Loucy (cell line): ENCODE measurements at regions not wholly inside any gene's neighbourhood (a gene's known extent, or its start where the extent isn't known, plus 50 kb on each side); places are given as distances from the start of the nearest gene placed in this dataset.

Experiments used
- H2AFZ ChIP-seq: fragments of 200-600 bp; sonication (generic); 2 replicates; pipeline ENCODE4 v1.6.0; 2016; ENCODE audit warnings: antibody characterized with exemption, mild to moderate bottlenecking, low read length, moderate library complexity
- H3F3A ChIP-seq: fragments of 200-600 bp; 2 replicates; pipeline ENCODE4 v1.6.0; 2016; ENCODE audit warnings: antibody characterized with exemption, low read depth, mild to moderate bottlenecking
- H3K27me3 ChIP-seq: fragments of 200-600 bp; sonication (generic); 2 replicates; pipeline ENCODE4 v1.6.1; 2014; ENCODE audit warnings: low read length, mild to moderate bottlenecking; ENCODE audit not compliant: insufficient read depth, poor library complexity, severe bottlenecking
- H3K36me3 ChIP-seq: fragments of 200-600 bp; sonication (generic); 2 replicates; pipeline ENCODE4 v1.6.1; 2016; ENCODE audit warnings: low read length; ENCODE audit not compliant: insufficient read depth
- H3K4me1 ChIP-seq: fragments of 200-600 bp; sonication (generic); 2 replicates; pipeline ENCODE4 v1.5.1; 2014; ENCODE audit warnings: low read length, mild to moderate bottlenecking; ENCODE audit not compliant: insufficient read depth, poor library complexity, severe bottlenecking
- H3K4me2 ChIP-seq: fragments of 200-600 bp; sonication (generic); 2 replicates; pipeline ENCODE4 v1.6.0; 2014; ENCODE audit warnings: antibody characterized with exemption, low read length, low read depth, mild to moderate bottlenecking; ENCODE audit not compliant: poor library complexity, severe bottlenecking
- H3K4me3 ChIP-seq: fragments of 200-600 bp; sonication (generic); 2 replicates; pipeline ENCODE4 v1.5.1; 2014; ENCODE audit warnings: low read length, mild to moderate bottlenecking, mixed read lengths; ENCODE audit not compliant: poor library complexity, severe bottlenecking
- H3K79me2 ChIP-seq: fragments of 200-600 bp; sonication (generic); 2 replicates; pipeline ENCODE4 v1.6.1; 2014; ENCODE audit warnings: low read length; ENCODE audit not compliant: insufficient read depth
- H3K9ac ChIP-seq: fragments of 200-600 bp; sonication (generic); 2 replicates; pipeline ENCODE4 v1.6.0; 2014; ENCODE audit warnings: mild to moderate bottlenecking, low read depth, low read length, moderate library complexity; ENCODE audit not compliant: poor library complexity, severe bottlenecking
- H3K9me2 ChIP-seq: fragments of 200-600 bp; sonication (generic); replicated peaks from 2 replicates; pipeline ENCODE4 v1.6.1; 2016; ENCODE audit warnings: low read depth, low read length, mixed read lengths
- H3K9me3 ChIP-seq: fragments of 200-600 bp; sonication (generic); 2 replicates; pipeline ENCODE4 v1.6.1; 2014; ENCODE audit warnings: mild to moderate bottlenecking, antibody characterized with exemption, low read length, low read depth; ENCODE audit not compliant: insufficient read depth
- H4K20me1 ChIP-seq: fragments of 200-600 bp; sonication (generic); 2 replicates; pipeline ENCODE4 v1.6.0; 2014; ENCODE audit warnings: antibody characterized with exemption, low read length, mild to moderate bottlenecking; ENCODE audit not compliant: insufficient read depth, poor library complexity, severe bottlenecking
- EZH2phosphoT487 ChIP-seq: fragments of 200-600 bp; IDR thresholded peaks from 2 replicates; pipeline ENCODE4 v1.6.1; 2018; ENCODE audit warnings: antibody characterized with exemption, mild to moderate bottlenecking, moderate library complexity, borderline replicate concordance
- TF ChIP-seq, protein P1 (sequence below): fragments of 200-600 bp; sonication (generic); conservative IDR thresholded peaks from 2 replicates; pipeline ENCODE4 v1.5.1; 2014; ENCODE audit warnings: mild to moderate bottlenecking, antibody characterized with exemption, low read length

DNA sequence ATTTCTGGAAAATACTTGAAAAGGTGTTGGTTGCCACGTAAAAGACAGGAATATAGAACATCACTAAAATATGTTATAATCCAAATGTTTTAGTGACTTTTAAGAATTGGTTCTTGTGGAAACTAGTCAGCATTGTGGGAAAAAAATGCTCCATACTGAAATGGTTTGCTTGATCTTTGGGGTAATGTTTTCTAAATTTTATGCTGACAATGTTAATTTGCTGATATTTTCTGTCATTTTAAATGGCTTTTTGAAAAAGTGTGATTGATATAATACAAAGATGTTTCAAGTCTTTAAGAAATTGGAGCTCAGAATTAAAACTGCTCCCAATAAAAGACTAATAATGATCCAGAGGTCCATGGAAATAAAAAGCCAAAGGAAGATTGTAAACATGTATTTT, 610.9 kb downstream of the ADGRL2 start:
- H2AFZ ChIP-seq, result no peak overlapping the region
- H3F3A ChIP-seq, result no peaks in the 10 kb centered on the region
- H3K9me3 ChIP-seq, result no peaks in the 10 kb centered on the region
- H3K9ac ChIP-seq, result no peak overlapping the region
- H3K27me3 ChIP-seq, result no peaks in the 10 kb centered on the region
- no peaks in the 10 kb centered on the region for H4K20me1 ChIP-seq
- H3K4me3 ChIP-seq, result no peak overlapping the region
- no peak for TF ChIP-seq EZH2phosphoT487
- H3K36me3 ChIP-seq, result no peaks in the 10 kb centered on the region
- no peaks in the 10 kb centered on the region for H3K9me2 ChIP-seq
- H3K79me2 ChIP-seq, result no peaks in the 10 kb centered on the region
- no peak overlapping the region for H3K4me2 ChIP-seq
- H3K4me1 ChIP-seq, result no peaks in the 10 kb centered on the region

DNA sequence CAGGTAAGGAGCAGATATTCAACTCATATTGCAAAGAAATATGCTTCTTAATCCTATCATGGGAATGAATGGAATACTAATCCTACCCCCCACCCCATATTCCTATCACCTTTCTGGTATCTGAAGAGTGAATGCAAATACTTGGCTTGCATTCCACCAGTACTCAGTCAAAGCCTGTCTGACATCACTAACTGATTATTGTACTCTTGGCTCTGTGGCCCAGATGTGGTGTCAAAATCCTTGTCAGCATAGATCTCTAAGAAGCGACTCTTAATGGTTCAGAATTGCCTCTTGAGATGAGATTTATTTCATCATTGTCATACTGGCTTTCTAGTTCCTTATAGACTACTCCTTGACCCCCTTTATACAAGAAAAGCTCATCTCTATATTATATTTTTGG, 604.6 kb downstream of the ADGRL2 start:
- H2AFZ ChIP-seq, result no peak overlapping the region
- no peaks in the 10 kb centered on the region for H3K79me2 ChIP-seq
- no peak for TF ChIP-seq EZH2phosphoT487
- TF ChIP-seq, protein P1, sequence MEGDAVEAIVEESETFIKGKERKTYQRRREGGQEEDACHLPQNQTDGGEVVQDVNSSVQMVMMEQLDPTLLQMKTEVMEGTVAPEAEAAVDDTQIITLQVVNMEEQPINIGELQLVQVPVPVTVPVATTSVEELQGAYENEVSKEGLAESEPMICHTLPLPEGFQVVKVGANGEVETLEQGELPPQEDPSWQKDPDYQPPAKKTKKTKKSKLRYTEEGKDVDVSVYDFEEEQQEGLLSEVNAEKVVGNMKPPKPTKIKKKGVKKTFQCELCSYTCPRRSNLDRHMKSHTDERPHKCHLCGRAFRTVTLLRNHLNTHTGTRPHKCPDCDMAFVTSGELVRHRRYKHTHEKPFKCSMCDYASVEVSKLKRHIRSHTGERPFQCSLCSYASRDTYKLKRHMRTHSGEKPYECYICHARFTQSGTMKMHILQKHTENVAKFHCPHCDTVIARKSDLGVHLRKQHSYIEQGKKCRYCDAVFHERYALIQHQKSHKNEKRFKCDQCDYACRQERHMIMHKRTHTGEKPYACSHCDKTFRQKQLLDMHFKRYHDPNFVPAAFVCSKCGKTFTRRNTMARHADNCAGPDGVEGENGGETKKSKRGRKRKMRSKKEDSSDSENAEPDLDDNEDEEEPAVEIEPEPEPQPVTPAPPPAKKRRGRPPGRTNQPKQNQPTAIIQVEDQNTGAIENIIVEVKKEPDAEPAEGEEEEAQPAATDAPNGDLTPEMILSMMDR, result no peak
- H3K27me3 ChIP-seq, result no peaks in the 10 kb centered on the region
- no peak overlapping the region for H3K4me3 ChIP-seq
- H3F3A ChIP-seq, result no peaks in the 10 kb centered on the region
- H3K9me2 ChIP-seq, result no peaks in the 10 kb centered on the region
- H4K20me1 ChIP-seq, result no peaks in the 10 kb centered on the region
- H3K36me3 ChIP-seq, result no peaks in the 10 kb centered on the region
- no peaks in the 10 kb centered on the region for H3K4me1 ChIP-seq
- no peaks in the 10 kb centered on the region for H3K9me3 ChIP-seq
- H3K4me2 ChIP-seq, result no peak overlapping the region
- no peak overlapping the region for H3K9ac ChIP-seq

DNA sequence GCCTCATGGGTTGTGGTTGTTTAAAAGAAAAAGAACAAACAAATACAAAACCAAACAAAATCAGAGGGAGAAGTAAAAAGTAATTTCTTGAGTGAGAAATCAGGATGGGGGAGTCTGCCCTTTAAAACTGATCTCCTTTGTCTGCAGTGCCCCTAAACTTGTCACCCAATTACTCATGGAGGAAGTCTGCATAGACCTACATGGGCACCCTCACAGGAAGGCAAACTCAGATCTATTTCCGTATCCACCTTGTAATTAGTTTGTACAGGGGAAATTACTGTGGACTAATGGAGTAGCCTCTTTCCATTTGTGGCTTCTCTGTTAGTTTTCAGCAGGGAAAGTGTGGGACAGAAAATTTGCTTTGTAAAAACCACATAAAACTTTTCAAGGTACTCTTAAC, 600.4 kb downstream of the ADGRL2 start:
- no peak for TF ChIP-seq EZH2phosphoT487
- TF ChIP-seq, protein P1, result no peak
- H3K27me3 ChIP-seq, result no peaks in the 10 kb centered on the region
- H3F3A ChIP-seq, result no peaks in the 10 kb centered on the region
- H3K79me2 ChIP-seq, result no peaks in the 10 kb centered on the region
- H3K9me2 ChIP-seq, result no peaks in the 10 kb centered on the region
- H3K9ac ChIP-seq, result no peak overlapping the region
- no peaks in the 10 kb centered on the region for H3K36me3 ChIP-seq
- H2AFZ ChIP-seq, result peak overlapping the region; percentile 55; the same call in 1 of the 2 replicates
- no peak overlapping the region for H3K4me3 ChIP-seq
- H3K4me1 ChIP-seq, result peaks cover 10% of the 10 kb centered on the region
- no peaks in the 10 kb centered on the region for H3K9me3 ChIP-seq
- no peaks in the 10 kb centered on the region for H4K20me1 ChIP-seq
- peak overlapping the region; percentile 21 for H3K4me2 ChIP-seq

DNA sequence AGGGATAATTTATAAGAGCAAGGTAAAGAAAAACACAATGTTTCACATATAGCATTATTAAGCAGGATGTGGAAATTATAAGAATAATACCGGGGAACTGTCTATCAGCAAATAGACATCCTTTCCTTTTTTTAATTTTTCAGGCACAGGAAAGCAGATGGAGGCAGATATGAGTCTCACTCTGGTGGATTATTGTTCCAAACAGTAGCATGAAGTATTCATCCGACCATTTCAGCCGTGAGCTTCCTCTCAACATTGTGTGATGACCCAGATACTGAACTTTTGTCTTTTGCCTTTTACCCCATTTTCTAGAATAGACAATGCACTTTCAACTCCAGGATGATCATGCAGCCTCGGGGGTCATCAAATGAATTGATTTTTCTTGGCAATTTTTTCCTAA, 599.8 kb downstream of the ADGRL2 start:
- no peaks in the 10 kb centered on the region for H4K20me1 ChIP-seq
- no peaks in the 10 kb centered on the region for H3K36me3 ChIP-seq
- H3K4me2 ChIP-seq, result peak overlapping the region; percentile 21
- no peaks in the 10 kb centered on the region for H3K9me2 ChIP-seq
- no peaks in the 10 kb centered on the region for H3K9me3 ChIP-seq
- no peak overlapping the region for H3K9ac ChIP-seq
- no peaks in the 10 kb centered on the region for H3K27me3 ChIP-seq
- no peaks in the 10 kb centered on the region for H3F3A ChIP-seq
- no peak overlapping the region for H2AFZ ChIP-seq
- H3K79me2 ChIP-seq, result no peaks in the 10 kb centered on the region
- no peak for TF ChIP-seq EZH2phosphoT487
- TF ChIP-seq, protein P1, result no peak
- peaks cover 10% of the 10 kb centered on the region for H3K4me1 ChIP-seq
- H3K4me3 ChIP-seq, result no peak overlapping the region
